Bone marrow (tissue), 2 donors: ENCODE measurements at regions not wholly inside any gene's neighbourhood (a gene's known extent, or its start where the extent isn't known, plus 50 kb on each side); places are given as distances from the start of the nearest gene placed in this dataset.
"Not testable (repeated sequence)": the region's sequence is repeated elsewhere in the genome, so short reads cannot be mapped to it uniquely, and the experiment has no call there.

Experiments used
- DNase-seq, 2 donors: peaks; one replicate each; lab custom pipeline; 2025; lab: John Stamatoyannopoulos, UW

DNA sequence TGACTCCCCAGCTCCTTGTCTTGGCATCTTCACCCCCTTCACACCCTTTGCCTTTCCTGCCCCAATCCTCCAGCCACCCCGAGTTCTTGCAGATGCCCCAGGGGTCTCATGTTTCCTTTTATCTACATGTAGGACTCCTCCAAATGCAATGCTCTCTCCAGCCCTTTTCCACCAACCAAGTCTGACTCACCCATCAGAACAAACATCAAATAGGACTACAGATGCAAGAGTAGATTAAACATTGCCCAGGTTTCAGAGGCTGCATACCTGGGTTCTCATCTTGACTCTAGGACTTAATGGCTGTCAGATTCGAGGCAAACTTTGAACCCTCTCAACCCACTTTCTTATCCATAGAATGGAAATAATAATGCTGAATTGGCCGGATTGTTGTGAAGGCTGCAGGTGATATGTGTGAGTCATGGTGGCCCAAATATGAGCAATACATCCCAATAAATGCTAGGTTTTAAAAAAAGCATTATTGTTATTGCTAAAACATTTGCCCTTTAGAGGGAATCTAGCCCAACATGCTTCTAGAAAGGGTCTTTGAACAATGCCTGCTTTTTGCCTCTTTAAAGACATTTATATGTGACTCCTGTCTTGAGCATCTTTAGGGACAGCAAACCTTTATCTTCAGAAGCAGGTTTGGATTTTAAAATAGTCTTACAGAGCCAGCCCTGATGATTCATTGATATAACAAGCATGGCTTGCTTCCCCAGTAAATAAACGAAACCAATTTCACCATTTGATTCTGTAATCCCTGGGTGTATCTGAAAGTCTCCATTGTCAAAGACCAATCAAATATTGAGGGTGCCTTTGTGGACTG lies 310.1 kb downstream of the FOXL1 start:
- DNase-seq, result no peak

DNA sequence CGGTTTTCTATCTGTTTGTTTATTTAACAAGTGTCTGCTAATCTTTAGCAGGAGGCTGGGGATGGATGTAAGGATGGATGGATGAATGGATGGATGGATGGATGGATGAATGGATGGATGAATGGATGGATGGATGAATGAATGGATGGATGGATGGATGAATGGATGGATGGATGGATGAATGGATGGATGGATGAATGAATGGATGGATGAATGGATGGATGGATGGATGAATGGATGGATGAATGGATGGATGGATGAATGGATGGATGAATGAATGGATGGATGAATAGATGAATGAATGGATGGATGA lies 310.7 kb downstream of the FOXL1 start:
- DNase-seq, result not testable (repeated sequence)

DNA sequence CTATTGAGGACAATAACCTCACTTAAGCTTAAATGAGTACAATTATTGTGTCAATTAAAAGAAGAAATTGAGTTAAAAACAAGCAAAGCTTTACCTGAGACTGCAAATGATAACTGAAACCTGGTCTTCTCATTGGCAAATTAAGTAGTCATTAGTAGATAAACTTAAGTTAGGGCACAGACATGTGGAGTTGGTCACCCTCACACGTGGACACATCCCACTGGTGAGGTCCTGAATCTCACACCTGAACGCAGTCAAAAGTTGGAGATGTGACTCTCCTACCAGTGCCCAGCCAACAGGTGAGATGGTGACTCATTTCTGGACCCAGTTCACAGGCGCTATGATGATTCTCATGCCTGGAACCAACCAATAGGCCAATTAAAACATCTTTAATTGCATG lies 311.6 kb downstream of the FOXL1 start:
- no peak for DNase-seq

DNA sequence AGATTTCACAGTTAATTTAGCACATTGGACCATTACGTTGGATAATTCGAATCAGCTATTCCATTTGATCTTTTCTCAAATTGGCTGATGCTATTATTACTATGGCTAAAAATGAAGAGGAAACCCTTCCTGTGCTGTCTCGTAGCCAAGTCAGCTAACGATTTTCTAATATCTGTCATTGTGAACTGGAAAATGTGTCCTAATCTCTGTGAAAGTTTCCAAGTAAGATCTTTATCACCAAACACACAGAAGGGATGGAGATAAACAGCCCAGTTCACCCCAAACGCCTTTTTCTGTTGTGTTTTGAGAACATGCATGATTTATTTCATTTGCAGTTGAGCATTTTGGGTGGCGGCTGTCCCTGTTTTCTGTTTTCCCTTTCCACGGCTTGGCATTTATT lies 312.8 kb downstream of the FOXL1 start:
- DNase-seq, result no peak

DNA sequence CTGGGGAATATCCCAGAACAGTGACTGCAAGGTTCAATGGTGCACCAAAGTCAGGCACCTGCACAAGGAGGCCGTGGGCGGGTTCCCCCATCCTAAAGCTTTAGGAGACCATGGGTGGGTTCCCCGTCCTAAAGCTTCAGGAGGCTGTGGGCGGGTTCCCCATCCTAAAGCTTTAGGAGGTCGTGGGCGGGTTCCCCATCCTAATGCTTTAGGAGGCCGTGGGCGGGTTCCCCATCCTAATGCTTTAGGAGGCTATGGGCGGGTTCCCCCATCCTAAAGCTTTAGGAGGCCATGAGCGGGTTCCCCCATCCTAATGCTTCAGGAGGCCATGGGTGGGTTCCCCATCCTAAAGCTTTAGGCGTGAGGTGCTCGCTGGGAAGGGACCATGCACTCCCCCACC lies 313.3 kb downstream of the FOXL1 start:
- no peak for DNase-seq

DNA sequence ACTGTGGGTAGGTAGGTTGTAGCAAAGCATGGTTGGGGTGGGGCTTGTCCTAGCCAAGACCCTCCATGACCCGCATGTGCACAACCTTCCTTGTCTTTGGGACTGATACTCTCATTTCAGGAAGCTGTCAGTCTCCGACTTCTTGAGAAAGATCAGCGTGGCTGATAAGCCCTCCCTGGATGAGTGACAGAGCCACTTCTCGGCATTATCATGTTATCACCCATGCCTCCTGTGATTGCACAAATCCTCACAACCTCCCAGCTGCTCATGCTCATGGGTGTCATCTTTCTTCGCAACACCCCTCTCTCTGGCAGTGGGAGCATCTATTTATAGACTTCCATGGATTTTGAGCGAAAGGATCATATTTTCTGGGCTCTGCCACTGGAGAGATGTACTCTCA lies 314.2 kb downstream of the FOXL1 start:
- no peak for DNase-seq

DNA sequence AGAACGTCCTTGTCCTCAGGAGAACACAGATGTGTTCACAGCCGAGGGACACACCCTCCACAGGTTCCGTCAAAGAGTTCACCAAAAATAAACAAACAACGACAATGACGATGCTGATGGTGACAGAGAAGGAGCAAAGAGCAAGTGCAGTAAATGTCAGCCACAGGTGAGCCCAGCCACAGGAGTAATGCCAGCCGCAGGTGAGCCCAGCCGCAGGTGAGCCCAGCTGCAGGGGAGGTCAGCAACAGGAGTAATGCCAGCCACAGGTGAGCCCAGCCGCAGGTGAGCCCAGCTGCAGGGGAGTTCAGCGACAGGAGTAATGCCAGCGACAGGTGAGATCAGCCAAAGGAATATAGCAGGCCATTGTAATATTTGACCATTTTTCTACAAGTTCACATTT lies 315.2 kb downstream of the FOXL1 start:
- no peak for DNase-seq

DNA sequence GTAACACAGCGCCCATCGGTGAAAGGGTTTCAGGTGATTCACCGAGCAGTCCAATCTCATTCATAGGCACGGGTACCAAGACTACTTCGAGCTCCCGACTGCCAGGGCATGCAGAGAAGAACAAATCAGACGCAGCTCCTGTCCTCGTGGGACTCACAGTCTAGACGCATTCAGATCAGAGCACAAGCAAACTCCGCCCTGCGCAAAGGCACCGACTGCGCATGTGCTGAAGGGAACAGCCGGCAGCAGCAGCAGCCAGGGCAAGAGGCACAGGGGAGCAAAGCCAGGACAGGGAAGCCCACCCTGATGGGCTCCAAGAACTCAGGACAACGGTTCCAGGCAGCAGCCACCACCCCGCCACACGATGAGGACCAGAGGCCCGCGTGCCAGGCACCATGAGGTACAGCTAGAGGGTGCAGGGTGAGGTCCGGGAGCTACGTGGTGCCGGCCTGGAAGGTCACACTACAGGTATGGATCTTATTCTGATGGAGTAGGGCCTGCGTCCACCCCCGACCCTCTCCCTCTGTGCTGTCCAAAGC lies 315.7 kb downstream of the FOXL1 start:
- no peak for DNase-seq

DNA sequence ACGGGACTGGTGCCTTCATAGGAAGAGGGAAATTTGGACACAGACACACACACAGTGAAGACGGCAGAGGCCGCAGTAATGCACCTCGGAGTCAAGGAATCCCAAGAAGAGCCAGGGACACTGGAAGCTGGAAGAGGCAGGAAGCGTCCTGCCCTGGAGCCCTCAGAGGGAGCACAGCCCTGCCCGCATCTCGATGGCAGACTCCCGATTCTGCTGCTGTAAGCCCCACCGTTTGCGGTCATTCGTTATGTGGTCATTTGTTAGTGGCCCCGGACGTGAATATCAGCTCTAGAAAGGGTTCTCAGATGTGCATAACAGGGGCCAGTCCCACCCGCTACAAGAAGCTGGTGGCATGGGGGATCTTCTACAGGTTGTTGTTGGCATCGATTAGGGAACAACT lies 316.6 kb downstream of the FOXL1 start:
- DNase-seq, result no peak

DNA sequence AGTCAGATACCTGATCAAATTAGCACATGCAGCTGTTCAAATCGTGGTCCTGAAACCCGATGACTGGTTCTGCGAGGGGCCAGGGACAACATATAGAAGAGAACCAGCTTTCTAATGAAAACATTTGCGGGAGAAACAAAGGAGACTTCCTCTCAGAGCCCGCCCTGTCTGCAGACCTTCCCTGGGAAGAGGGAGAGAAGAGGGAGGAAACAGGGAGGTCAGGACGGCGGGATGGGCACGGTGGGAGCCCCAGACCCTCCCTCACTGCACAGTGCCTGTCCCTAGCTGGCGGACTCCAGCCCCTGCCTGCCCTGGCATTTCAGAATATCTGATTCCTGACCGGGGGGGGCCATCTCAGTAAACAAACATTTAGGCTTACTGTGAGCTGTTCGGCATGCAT lies 317.3 kb downstream of the FOXL1 start:
- no peak for DNase-seq

DNA sequence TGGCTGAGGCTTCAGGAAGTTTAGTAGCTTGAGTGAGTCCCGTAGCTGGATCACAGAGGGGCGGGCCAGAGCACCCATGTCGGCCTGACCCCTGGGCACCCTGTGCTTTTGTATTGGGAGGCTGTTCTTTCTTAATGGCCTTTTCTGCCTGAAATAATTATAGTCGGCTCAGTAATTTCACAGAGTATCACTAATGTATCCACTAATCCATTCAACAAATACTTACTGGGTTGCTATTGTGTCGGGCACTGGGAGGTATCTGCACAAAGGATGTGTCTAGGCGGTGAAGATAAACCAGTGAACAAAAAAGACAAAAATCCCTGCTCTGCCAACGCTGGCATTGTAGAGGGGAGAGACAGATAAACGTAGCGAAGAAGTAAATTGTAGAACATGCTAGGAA lies 318.6 kb downstream of the FOXL1 start:
- no peak for DNase-seq

DNA sequence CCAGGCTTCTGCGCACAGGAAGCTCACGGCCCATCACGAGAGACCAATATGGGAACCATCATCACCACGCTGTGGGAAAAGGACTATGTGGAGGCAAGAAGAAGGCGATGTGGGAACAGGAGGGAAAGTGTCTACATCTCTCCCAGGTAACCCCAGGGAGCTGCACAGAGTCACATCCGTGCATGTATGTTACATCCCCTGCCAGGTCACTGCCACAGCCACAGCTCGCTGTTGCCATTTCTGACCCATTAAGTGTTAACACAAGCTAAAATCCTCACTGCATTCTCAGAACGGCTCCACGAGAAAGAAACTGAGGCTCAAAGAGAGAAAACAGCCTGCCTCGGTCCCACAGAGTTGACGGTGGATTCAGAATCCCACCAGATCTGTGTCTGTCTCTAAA lies 319.1 kb downstream of the FOXL1 start:
- DNase-seq, result no peak

DNA sequence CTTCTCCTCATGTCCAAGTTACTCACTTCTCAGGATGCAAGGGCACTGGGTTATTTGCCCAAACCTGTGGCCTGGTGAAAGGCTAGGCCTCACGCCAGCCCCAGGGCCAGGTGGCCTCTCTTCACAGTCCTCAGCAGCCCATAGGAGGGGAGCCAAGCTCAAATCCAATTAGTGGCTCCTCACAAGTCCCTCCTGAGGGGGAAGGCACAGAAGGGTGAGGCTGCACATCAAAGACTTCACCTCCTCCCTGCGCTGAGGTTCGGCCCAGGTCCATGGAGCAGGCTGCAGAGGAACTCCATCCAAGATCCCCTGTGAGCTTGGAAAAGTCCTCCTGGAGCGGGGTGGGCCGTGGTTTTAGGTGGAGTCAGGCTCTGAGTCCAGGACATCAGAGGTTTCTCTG lies 320.0 kb downstream of the FOXL1 start:
- DNase-seq, result no peak

DNA sequence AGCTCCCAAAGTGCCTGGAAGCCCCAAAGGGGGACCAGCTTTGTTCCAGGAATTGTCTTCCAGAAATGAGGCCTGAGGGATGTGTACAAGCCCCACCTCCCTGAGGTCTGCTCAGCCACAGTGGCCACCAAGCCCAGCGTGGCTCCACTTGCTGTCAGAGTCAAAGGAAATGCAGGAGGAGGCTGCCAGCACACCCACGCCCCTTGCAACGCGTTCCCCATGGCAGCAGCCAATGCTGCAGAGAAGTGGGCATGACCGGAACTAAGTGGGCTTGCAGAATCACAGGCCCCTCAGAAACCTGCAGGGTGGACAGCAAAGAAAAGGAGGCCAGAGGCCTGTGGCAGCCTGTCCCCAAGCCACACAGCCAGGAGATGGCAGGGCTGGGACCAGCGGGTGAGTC lies 320.8 kb downstream of the FOXL1 start:
- DNase-seq, result no peak

DNA sequence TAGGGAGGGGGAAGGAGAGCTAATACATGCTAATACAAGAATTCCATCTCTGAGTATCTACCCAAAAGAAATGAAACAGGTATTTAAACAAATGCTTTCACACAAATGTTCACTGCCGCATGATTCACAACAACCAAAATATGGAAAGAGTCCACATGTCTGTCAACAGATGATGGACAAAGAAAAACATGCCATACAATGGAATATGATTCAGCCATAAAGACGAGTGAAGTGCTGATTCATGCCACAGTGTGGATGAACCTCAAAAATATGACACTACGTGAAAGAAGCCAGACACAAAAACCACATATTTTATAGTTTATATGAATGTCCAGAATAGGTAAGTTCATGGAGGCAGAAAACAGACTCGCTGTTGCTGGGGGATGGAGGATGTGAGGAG lies 321.4 kb downstream of the FOXL1 start:
- no peak for DNase-seq

DNA sequence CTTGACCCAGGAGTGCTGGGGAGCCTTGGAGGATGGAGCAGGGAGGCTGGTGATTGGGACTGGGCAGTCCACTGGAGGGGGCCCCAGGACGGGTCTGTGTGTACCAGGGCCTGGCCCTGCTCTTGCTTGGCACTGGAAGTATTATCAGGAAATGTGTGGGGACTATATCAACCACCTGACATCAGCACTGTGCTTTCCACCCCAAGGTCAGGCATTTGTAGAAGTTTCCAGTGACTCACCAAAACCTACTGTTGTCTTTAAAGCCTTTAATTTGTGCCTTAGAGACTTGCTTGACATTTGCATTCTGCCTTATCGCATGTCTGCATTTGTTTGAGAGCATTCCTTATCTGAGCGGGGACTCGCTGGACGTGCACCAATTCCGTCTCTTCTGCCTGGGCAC lies 323.1 kb downstream of the FOXL1 start:
- DNase-seq, result no peak

DNA sequence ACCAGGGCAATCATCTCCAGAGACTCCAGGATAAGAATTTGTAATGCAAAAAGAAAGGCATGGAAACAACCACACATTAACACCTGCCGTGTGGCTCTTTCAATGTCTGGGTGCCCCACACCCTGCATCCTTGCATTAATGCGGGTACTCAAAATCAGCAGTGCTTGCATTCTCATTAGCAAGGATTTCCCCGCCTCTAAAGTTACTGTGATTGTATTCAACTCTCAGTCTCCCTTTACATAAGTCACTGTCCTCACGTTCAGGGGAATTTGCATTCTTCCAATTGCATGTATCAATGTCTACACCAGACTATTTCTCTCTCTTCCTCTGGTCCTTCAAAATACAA lies 324.3 kb downstream of the FOXL1 start:
- no peak for DNase-seq

DNA sequence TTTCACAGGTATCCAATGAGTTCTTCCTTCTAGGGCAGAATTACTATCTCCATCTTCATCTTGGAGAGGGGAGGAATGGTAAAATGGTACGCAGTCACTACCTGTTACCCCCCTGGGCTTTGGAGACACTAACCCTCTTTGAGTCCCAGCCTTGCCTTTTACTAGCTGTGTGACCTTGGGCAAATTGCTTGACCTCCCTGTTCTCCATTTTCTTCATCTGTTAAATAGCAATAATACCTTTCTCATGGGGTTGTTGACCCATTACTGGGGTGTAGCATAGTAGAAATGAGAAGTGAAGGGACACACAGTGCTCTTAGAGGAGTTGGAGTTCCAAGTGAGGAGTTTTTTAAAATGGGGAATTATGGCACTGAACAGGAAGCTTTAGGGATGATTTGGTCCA lies 324.7 kb downstream of the FOXL1 start:
- no peak for DNase-seq

DNA sequence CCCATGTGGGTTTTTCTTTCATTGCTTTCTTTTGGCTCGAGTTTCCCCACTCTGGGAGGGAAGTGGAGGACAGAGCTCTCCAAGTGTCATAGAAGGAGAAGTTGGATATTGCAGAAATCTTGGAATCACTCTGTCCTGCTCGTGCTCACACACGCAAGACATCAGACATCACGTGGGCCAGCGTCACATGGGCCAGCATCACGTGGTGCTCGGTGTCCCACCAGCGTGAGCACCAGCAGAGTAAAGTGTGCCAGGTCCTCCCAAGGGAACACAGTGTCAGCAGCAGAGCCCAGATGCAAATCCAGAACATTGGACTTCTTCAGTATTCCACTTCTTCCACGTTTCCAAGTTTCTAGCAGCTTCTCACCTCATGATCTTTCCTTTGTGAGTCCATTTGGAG lies 327.0 kb downstream of the FOXL1 start:
- no peak for DNase-seq

DNA sequence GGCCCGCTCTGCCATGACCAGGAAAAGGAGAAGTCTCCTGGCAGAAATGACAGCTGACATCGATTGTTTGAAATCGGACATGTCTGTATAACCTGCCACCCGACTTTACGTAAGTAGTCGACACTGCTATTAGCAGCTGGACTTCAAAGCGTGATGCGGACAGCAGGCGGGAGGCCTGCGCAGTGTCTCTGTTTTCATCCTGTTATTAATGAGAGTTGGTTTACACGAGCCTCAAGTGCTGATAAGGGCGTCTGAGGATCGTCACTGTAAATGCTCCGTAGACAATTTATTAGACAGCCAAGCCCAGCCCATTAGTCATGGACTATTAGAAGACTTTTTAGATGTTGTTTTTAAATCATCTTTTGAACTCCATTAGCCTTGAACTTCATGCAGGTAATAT lies 328.3 kb downstream of the FOXL1 start:
- no peak for DNase-seq

DNA sequence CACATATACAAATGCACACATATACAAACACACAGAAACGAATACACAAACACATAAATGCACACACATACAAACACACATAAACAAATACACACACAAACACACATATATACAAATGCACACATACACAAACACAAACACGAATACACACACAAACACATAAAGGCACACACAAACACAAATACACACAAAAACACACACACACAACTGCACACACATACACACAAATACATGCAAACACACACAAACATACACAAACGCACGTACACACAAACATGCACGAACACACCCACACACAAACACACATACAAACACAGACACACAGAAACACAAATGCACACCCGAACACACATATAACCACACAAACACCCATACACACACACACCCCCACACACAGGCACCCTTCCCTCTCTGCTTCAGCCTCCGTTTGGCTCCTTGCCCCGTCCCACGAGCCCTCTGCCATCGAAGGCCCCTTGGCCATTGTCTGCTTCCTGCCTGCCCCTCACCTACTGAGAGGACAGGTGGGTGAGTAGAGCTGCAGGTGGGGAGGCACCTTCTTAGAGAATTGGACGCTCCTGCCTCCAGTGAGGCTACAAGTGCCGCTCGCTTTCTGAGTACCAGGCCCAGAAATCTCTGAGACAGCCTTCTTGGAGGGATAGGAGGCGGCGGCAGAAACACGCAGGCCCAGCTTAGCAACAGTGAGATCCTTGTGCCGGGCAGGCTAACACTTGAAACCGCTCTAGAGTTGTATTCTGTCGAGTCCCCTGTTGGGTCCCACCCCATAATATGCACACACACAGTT lies 331.2 kb downstream of the FOXL1 start:
- no peak for DNase-seq

DNA sequence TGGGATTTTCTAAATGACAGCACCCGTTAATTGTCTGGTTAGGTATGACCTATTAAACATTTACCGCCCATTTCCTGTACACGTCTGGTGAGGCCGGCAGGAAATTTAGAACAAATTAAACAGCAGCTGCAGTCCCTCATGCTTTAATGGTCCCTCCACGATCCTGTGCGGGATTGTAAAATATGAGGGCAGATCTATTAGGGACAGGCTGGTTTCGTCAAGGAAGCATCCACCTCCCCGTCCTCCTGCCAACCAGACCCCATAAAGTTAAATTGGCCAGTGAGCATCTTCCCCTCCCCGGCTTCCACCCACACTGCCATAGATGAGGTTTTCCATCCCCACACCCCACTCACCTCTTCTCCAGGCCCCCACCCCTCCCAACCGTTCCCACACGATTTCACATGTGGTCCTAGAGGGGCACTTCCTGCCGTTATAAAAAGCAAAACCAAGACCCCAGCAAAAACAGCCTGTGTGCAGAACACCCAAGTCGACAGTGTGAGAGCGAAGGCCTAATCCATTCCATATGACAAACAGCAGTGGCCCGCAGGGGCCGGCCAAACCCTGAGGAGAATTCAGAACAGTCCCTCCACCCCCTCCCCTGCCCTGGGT lies 331.9 kb downstream of the FOXL1 start:
- no peak for DNase-seq

DNA sequence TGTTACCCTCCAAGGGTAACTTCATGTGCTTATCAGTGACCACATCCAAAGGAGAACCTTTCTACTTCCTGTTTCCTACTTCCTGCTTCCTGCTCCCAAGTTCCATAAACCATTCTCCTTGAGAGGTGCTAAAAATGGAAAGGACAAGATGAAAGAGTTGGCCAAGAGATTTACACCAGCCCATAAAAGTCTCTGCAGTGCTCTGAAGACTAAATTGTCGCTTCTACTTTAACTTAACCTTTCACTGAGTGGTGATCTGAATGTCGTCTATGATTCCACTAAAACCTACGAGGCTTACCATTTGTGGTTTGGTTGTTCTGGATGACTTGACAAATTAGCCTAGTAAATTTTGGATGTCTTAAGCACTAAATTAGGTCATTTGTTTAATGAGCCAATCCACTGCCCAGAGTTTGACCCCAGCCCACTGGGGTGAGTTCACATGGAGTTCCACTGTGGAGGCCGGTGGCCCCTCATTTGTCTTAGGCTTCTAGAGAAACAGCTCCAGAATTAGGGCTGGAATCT lies 333.1 kb downstream of the FOXL1 start:
- no peak for DNase-seq
